Testis (tissue), 2 donors: ENCODE measurements at regions not wholly inside any gene's neighbourhood (a gene's known extent, or its start where the extent isn't known, plus 50 kb on each side); places are given as distances from the start of the nearest gene placed in this dataset.

Experiments
- DNase-seq: peaks from one replicate; pipeline ENCODE4 v3.0.0-alpha.2; 2019
- H3K27ac ChIP-seq, 2 donors: fragments of 200-600 bp; sonication (generic); one replicate each; pipeline ENCODE4 v1.5.1; 2019
- H3K27me3 ChIP-seq: fragments of 200-600 bp; sonication (generic); one replicate; pipeline ENCODE4 v1.5.1; 2019
- H3K36me3 ChIP-seq: fragments of 200-600 bp; sonication (generic); one replicate; pipeline ENCODE4 v1.5.1; 2017; ENCODE audit warnings: low read depth; ENCODE audit errors: missing control alignments
- H3K4me1 ChIP-seq: fragments of 200-600 bp; sonication (generic); one replicate; pipeline ENCODE4 v1.5.1; 2019
- H3K4me3 ChIP-seq, 2 donors: fragments of 200-600 bp; sonication (generic); one replicate each; pipeline ENCODE4 v1.5.1; 2017 to 2019
- H3K9me3 ChIP-seq: fragments of 200-600 bp; sonication (generic); one replicate; pipeline ENCODE4 v1.5.1; 2017
- POLR2A ChIP-seq: fragments of 450-650 bp; IDR thresholded peaks from one replicate; pipeline ENCODE4 v1.6.1; 2017; ENCODE audit warnings: antibody characterized with exemption, mild to moderate bottlenecking, moderate library complexity
- WGBS, 2 donors: methylation state at CpG; one replicate each; pipeline ENCODE4 v1.1.5; 2018; 5-methylcytosine and 5-hydroxymethylcytosine counted together
- intact Hi-C: fragments of 100-400 bp; cut with DNase I; formaldehyde crosslinking; loops from one replicate; pipeline ENCODE4 v1.15.1; 2023; ENCODE audit warnings: low total_unique reads
- TF ChIP-seq, protein P1 (sequence below), 3 experiments: fragments of 450-650 bp in 2 of 3; fragments of 200-600 bp in 1 of 3; sonication (generic) in 1 of 3; IDR thresholded peaks; one replicate each; pipeline ENCODE4 v1.5.1; 2016 to 2019; ENCODE audit warnings: antibody characterized with exemption in 3 of 3, mild to moderate bottlenecking in 2 of 3, moderate library complexity in 1 of 3

DNA sequence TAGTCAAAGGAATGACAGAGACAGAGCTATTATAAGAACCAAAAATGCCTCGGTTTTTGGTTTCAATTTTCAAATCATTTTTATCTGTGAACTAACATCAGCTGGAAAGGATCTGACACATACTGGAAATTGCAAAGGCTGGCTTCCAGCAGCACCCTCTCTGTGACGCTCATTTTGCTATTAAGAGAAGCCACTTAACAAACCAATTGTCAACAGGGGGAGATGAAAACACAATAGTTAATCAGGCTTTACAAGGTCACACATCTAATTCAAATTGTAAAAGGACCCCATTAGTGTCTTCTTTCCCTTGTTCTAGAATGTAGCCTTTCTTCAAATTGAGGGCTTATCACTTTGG lies 160.5 kb downstream of the TFAP2B start:
- 45 to 56% methylated on average over 2 of the region's 2 CpGs for WGBS, 2 donors
- TF ChIP-seq, protein P1, sequence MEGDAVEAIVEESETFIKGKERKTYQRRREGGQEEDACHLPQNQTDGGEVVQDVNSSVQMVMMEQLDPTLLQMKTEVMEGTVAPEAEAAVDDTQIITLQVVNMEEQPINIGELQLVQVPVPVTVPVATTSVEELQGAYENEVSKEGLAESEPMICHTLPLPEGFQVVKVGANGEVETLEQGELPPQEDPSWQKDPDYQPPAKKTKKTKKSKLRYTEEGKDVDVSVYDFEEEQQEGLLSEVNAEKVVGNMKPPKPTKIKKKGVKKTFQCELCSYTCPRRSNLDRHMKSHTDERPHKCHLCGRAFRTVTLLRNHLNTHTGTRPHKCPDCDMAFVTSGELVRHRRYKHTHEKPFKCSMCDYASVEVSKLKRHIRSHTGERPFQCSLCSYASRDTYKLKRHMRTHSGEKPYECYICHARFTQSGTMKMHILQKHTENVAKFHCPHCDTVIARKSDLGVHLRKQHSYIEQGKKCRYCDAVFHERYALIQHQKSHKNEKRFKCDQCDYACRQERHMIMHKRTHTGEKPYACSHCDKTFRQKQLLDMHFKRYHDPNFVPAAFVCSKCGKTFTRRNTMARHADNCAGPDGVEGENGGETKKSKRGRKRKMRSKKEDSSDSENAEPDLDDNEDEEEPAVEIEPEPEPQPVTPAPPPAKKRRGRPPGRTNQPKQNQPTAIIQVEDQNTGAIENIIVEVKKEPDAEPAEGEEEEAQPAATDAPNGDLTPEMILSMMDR (IDR thresholded peaks at IDR 0.05), result no peak
- no peak for TF ChIP-seq POLR2A
- Histone ChIP-seq H3K4me1 (no peaks in the 10 kb centered on the region), H3K9me3 (no peaks in the 10 kb centered on the region), H3K4me3 (no peak overlapping the region), H3K36me3 (no peaks in the 10 kb centered on the region), H3K27me3 (no peaks in the 10 kb centered on the region), H3K27ac (no peak overlapping the region)
- DNase-seq, result no peak
- intact Hi-C loops, result no loop called here

DNA sequence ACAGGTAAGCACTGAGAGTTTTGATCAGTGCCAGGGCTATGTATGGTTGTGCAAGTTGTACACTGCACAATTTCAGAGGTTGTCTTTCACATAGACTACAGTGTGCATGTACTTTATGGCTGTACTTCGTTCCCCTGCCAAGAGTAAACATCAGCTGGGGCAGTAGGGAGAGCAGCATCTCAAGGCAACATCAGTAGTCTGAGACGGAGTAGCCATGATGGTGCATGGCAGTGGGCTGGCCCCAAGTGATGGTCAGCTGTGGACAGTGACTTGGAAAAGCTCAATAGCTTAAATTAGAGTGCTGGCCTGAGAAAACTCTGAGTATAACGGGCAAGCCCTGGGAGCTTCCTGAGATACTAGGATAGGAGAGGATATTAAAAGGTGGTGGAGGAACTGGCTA lies 165.5 kb downstream of the TFAP2B start:
- Histone ChIP-seq H3K36me3 (no peaks in the 10 kb centered on the region), H3K4me1 (no peaks in the 10 kb centered on the region), H3K9me3 (no peaks in the 10 kb centered on the region), H3K4me3 (no peak overlapping the region), H3K27me3 (no peaks in the 10 kb centered on the region), H3K27ac (no peak overlapping the region)
- intact Hi-C loops, result no loop called here
- TF ChIP-seq, protein P1 (IDR thresholded peaks at IDR 0.05), result no peak
- no peak for TF ChIP-seq POLR2A
- WGBS, 2 donors, result 72 to 83% methylated on average over 3 of the region's 3 CpGs
- no peak for DNase-seq

DNA sequence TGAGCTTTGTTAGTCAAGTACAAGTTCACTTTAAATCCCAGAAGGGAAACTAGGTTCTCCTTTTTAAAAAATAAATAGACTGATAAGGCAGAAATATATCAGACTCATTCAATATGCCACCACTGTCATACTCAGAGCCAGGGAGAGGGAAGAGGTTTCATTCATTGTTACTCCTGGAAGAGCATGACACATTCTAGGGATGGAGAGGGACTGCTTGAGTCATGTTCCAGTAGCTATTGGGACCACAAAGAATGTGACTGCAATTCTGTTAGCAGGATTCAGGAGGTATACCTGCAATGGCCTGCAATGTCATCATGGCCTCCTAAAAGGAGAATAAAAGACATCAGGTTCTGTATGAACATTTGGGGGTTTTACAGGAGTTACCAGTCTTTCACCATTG lies 167.6 kb downstream of the TFAP2B start:
- Histone ChIP-seq H3K4me1 (no peaks in the 10 kb centered on the region), H3K27me3 (no peaks in the 10 kb centered on the region), H3K9me3 (no peaks in the 10 kb centered on the region), H3K4me3 (no peak overlapping the region), H3K27ac (no peak overlapping the region), H3K36me3 (no peaks in the 10 kb centered on the region)
- TF ChIP-seq, protein P1 (IDR thresholded peaks at IDR 0.05), result no peak
- no peak for TF ChIP-seq POLR2A
- intact Hi-C loops, result no loop called here
- no peak for DNase-seq

DNA sequence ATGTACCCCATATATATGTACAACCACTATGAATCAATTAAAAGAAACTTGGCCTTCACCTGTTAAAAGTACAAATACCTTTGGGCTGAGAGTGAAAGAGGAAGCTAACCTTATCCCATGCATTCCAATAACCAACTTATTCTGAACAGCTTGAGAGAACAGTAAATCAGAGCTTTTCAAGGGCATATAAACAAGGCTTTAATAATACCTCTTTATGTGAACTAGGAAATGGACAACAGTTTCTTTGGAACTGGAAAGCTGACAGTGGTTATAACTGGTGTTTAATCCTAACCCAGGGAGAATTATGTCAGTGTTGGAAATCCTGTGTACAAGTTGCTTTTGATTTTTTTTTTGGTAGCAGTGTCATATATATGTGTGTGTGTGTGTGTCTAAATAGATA lies 170.5 kb downstream of the TFAP2B start:
- Histone ChIP-seq H3K27me3 (no peaks in the 10 kb centered on the region), H3K36me3 (no peaks in the 10 kb centered on the region), H3K27ac (no peak overlapping the region), H3K9me3 (no peaks in the 10 kb centered on the region), H3K4me3 (no peak overlapping the region), H3K4me1 (no peaks in the 10 kb centered on the region)
- no peak for DNase-seq
- intact Hi-C loops, result no loop called here
- TF ChIP-seq POLR2A, result no peak
- TF ChIP-seq, protein P1 (IDR thresholded peaks at IDR 0.05), result no peak

DNA sequence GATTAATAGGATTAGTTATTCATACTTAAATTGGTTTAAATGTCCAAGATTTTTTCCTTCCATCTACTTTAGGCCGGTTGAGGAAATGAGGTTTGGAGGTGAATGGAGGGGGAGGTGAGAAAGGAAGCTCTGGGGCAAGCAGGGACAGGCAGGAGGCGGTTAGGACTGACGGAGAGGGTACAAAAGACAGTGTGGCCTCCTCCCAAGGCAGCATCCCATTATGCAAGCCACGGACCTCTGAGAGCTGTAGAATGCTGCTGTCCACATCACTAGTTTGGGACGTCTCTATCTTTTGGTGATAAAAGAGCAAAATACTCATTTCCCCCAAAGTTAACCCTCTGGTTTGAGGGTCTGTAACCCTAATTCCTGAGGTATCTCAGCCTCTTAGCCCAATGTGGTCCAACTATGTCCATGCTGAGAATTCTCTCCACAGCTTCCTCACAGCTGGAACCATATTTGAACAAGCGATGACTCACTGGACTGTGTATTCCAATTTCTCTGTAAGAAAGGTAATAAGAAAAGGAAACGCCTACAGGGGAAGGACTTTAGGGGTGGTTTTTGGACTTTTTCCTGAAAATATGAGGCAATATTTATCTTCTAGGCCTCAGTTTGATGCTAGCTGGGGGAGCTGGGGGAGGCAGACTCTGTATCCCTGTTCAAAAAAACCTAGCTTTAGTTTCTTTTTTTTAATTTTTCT lies 172.2 kb downstream of the TFAP2B start:
- Histone ChIP-seq H3K9me3 (no peaks in the 10 kb centered on the region), H3K4me1 (no peaks in the 10 kb centered on the region), H3K36me3 (no peaks in the 10 kb centered on the region), H3K27me3 (no peaks in the 10 kb centered on the region), H3K4me3 (no peak overlapping the region), H3K27ac (no peak overlapping the region)
- intact Hi-C loops, result no loop called here
- no peak for DNase-seq
- no peak for TF ChIP-seq POLR2A
- TF ChIP-seq, protein P1 (IDR thresholded peaks at IDR 0.05), result no peak
- 87 to 88% methylated on average over 7 of the region's 7 CpGs for WGBS, 2 donors
